ENCODE measurements at regions not wholly inside any gene's neighbourhood (a gene's known extent, or its start where the extent isn't known, plus 50 kb on each side); places are given as distances from the start of the nearest gene placed in this dataset.
"Not testable (repeated sequence)": the region's sequence is repeated elsewhere in the genome, so short reads cannot be mapped to it uniquely, and the experiment has no call there.

GRCh38 chr17:22131740-22132139 is 439.4 kb downstream of the KCNJ18 start:
- DNase-seq, result no peak

DNA sequence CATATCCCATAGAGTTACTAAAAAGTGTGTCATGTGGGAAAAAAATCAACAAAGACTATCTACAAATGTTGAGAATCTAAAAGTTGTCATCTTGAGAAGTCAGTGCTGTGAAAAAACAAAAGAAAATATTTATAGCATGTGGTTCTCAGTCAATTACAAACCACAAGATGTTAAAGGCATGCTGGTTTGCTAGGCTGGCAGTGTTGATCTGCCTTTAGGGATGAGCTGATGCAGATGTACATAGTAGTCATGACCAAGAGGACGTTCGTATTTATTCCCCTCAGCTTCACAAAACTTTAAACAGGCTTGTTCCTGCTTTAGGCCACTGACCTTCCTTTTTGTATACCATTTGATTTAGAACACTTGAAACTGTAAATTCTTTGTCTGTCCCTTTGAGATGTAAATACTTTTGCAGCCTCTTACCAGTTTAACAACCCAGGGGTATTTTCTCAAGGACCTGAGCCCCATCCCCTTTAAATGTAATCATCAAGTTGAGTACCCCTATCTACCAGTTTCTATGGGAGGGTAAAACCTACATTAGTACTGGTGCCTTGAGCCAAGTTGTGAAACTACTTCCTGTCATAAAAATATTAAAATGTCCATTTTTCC is 446.6 kb downstream of the KCNJ18 start:
- no peak for DNase-seq

GRCh38 chr17:22142091-22142490 is 449.8 kb downstream of the KCNJ18 start:
- no peak for DNase-seq

- no peak for DNase-seq
Measured at GRCh38 chr17:22145605-22146178, 453.4 kb downstream of the KCNJ18 start.

DNA sequence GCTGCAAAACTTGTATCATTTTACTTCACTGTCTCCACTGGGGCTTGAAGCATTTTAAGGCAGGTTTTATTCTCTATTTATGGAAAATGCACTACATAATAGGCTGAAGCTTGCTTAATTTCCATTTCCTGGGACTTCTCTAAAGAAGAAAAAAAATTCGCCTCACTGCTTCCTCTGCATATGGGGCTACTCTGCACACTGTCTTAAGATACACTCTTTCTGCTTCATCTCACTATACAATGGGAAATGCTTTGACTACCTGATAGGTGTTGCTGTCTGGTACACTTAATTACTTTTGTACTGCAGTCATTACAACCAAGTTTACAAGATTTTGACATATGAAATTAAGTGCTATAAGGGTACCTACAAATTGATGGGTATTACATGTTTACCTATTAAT is 466.0 kb downstream of the KCNJ18 start:
- no peak for DNase-seq

GRCh38 chr17:22161376-22161775 is 469.1 kb downstream of the KCNJ18 start:
- DNase-seq, result no peak

- DNase-seq, result no peak
Measured at GRCh38 chr17:22171631-22172030, 479.3 kb downstream of the KCNJ18 start.

DNA sequence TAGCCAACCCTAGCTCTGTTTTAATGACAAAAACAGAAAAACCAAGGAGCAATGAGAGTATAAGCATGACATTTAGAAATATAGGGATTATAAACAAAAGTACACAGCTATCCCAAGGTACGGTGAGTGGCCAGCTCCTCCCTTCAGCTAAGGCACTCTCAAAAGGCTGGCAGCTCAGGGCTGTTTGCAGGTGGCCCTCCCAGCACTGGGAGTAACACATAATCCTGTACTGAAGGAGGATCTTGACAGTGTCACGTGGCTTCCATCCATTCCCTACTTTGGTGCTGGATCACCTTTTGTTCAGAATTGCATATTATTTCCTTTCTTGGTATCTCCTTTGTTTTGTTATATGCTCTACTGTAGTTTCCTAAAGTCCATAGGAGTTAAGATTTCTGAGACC is 500.8 kb downstream of the KCNJ18 start:
- no peak for DNase-seq

DNA sequence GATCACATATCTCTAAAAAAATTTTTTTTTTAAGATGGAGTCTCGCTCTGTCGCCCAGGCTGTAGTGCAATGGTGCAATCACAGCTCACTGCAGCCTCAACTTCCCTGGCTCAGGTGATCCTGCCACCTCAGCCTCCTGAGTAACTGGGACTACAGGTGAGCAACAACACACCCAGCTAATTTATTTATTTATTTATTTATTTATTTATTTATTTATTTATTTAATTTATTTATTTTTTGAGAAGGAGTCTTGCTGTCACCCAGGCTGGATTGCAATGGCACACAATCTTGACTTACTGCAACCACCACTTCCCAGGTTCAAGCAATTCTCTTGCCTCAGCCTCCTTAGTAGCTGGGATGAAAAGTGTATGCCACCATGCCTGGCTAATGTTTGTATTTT is 507.9 kb downstream of the KCNJ18 start:
- not testable (repeated sequence) for DNase-seq

GRCh38 chr17:22202702-22203101 is 510.4 kb downstream of the KCNJ18 start:
- no peak for DNase-seq

DNA sequence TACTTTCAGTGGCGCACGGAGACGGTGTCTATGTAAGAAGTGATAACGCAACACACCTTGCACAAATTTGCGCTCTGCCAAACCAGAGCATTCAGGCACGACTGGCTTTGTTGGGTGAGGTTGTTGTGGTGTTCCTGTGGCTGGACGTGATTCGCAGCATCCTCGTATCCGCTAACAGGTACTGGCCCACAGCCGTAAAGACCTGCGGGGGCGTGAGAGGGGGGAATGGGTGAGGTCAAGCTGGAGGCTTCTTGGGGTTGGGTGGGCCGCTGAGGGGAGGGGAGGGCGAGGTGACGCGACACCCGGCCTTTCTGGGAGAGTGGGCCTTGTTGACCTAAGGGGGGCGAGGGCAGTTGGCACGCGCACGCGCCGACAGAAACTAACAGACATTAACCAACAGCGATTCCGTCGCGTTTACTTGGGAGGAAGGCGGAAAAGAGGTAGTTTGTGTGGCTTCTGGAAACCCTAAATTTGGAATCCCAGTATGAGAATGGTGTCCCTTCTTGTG is 510.9 kb downstream of the KCNJ18 start:
- no peak for DNase-seq

DNA sequence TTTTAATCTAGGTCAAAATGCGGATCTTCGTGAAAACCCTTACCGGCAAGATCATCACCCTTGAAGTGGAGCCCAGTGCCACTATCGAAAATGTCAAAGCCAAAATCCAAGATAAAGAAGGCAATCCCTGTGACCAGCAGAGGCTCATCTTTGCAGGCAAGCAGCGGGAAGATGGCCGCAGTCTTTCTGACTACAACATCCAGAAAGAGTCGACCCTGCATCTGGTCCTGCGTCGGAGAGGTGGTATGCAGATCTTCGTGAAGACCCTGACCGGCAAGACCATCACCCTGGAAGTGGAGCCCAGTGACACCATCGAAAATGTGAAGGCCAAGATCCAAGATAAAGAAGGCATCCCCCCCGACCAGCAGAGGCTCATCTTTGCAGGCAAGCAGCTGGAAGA is 511.8 kb downstream of the KCNJ18 start:
- DNase-seq, result not testable (repeated sequence)

DNA sequence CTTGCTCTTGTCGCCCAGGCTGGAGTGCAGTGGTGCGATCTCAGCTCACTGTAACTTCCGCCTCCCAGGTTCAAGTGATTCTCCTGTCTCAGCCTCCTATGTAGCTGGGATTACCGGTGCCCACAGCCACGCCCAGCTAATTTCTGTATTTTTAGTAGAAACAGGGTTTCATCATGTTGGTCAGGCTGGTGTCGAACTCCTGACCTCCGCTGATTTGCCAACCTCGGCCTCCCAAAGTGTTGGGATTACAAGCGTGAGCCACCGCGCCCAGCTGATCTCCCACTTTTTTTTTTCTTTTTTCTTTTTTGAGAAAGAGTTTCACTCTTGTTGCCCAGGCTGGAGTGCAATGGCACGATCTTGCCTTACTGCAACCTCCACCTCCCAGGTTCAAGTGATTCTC is 517.9 kb downstream of the KCNJ18 start:
- DNase-seq, result not testable (repeated sequence)

- DNase-seq, result not testable (repeated sequence)
Measured at GRCh38 chr17:22213169-22213568, 520.8 kb downstream of the KCNJ18 start.

- DNase-seq, result no peak
Measured at GRCh38 chr17:22217135-22217534, 524.8 kb downstream of the KCNJ18 start.

- DNase-seq, result no peak
Measured at GRCh38 chr17:22221344-22221743, 529.0 kb downstream of the KCNJ18 start.

DNA sequence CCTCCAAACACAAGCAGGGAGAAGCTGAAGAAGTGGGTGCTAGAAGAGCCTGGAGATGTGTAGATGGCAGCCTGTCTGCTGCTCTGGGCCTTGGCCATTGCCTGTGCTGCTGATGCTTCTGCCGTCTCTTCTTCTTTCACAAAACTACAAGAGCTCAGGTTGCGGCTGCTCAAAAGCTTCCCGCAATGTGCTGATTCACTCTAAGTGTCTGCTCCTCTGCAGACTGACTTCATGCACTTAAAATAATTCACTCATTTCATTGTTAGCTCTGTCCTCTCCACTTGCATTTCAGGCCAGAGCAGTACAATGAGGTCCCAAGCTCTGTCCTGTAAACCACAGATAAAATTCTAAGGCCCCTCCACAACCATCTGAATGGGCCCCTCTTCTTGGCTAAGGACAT is 534.2 kb downstream of the KCNJ18 start:
- peak in 1 of 51 donors; percentile 5 for DNase-seq

DNA sequence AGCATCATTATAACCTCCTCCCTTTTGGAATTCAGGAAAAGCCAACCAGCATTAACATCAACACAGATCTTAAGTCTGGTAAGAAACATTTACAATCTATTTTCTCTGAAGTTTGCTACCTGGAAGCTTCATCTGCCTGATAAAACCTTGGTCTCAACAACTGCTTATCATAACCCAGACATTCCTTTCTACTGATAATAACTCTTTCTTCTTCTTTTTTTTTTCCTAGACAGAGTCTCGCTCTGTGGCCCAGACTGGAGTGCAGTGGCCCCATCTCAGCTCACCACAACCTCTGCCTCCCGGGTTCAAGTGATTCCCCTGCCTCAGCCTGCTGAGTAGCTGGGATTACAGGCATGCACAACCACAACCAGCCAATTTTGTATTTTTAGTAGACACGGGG is 534.6 kb downstream of the KCNJ18 start:
- not testable (repeated sequence) for DNase-seq

GRCh38 chr17:22227699-22228553 is 535.6 kb downstream of the KCNJ18 start:
- peak in 1 of 51 donors; percentile 27 for DNase-seq

DNA sequence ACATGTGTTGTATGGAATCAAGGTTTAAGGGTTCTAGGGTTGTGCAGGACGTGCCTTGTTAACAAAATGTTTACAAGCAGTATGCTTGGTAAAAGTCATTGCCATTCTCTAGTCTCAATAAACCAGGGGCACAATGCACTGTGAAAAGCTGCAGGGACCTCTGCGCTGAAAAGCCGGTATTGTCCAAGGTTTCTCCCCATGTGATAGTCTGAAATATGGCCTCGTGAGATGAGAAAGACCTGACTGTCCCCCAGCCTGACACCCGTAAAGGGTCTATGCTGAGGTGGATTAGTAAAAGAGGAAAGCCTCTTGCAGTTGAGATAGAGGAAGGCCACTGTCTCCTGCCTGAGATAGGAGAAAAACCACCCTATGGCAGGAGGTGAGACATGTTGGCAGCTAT is 537.5 kb downstream of the KCNJ18 start:
- DNase-seq, result not testable (repeated sequence)

DNA sequence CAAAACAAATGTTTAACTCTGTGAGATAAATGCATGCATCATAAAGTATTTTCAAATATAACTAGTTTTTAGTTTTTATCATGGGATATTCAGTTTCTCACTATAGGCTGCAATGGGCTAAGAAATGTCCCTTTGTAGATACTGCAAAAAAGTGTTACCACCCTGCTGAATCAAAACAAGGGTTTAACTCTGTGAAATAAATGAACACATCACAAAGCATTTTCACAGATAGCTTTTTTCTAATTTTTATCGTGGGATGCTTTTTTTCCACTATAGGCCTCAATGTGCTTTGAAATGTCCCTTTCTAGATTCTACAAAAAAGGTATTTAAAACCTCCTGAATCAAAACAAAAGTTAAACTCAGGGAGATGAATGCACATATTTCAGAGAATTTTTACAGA is 541.1 kb downstream of the KCNJ18 start:
- DNase-seq, result no peak

- no peak for DNase-seq
Measured at GRCh38 chr17:22242472-22242871, 550.1 kb downstream of the KCNJ18 start.

GRCh38 chr17:22251498-22251897 is 559.2 kb downstream of the KCNJ18 start:
- no peak for DNase-seq

Measured in hypothalamus (tissue), 51 donors.